ENCODE measurements at regions not wholly inside any gene's neighbourhood (a gene's known extent, or its start where the extent isn't known, plus 50 kb on each side); places are given as distances from the start of the nearest gene placed in this dataset. TPM values are rescaled to one million over a fixed set of nuclear protein-coding genes. Genes with fewer than 3 reads are reported as not detected.

GRCh38 chr16:76226481-76226880 lies 50.7 kb upstream of the CNTNAP4 start:
- H3K4me2 ChIP-seq (ENCODE audit: low read length): no peak overlapping the region
- no peak overlapping the region for H3K4me3 ChIP-seq (ENCODE audit: low read depth, low read length, poor library complexity, severe bottlenecking)
- ChIA-PET POLR2A (no interaction called here), CTCF (ENCODE audit: unreplicated experiment) (no interaction called here)
- no peak overlapping the region for H2AFZ ChIP-seq (ENCODE audit: low read length)
- H3K36me3 ChIP-seq (ENCODE audit: insufficient read depth, low read length): no peaks in the 10 kb centered on the region
- H4K20me1 ChIP-seq (ENCODE audit: insufficient read depth, low read length): no peaks in the 10 kb centered on the region
- no peaks in the 10 kb centered on the region for H3K9me2 ChIP-seq (ENCODE audit: insufficient read depth, low read length)
- intact Hi-C loops (cut with micrococcal nuclease; ENCODE audit: unreplicated experiment): no loop called here
- DNase-seq (ENCODE audit: low spot score): no peak
- no peaks in the 10 kb centered on the region for H3K79me2 ChIP-seq (ENCODE audit: insufficient read depth, low read depth, low read length)
- TF ChIP-seq EZH2phosphoT487 (IDR thresholded peaks at IDR 0.05; ENCODE audit: borderline replicate concordance, low read depth, low read length) (no peak), CTCF (conservative IDR thresholded peaks at IDR 0.05; ENCODE audit: low read length) (no peak)
- no TSS peak for BruUV-seq (replicated peaks)
- no peak overlapping the region for H3K27ac ChIP-seq (ENCODE audit: low read depth, low read length, poor library complexity, severe bottlenecking)
- no peaks in the 10 kb centered on the region for H3K4me1 ChIP-seq (ENCODE audit: insufficient read depth, low read length, poor library complexity, severe bottlenecking)
- no peaks in the 10 kb centered on the region for H3K9me3 ChIP-seq (ENCODE audit: low read length)

Small RNAs in the stretch of these regions (small RNA-seq; reads per million reads assigned to genes)
- not detected for gene RNA5SP430
